ENCODE measurements at regions not wholly inside any gene's neighbourhood (a gene's known extent, or its start where the extent isn't known, plus 50 kb on each side); places are given as distances from the start of the nearest gene placed in this dataset.

DNA sequence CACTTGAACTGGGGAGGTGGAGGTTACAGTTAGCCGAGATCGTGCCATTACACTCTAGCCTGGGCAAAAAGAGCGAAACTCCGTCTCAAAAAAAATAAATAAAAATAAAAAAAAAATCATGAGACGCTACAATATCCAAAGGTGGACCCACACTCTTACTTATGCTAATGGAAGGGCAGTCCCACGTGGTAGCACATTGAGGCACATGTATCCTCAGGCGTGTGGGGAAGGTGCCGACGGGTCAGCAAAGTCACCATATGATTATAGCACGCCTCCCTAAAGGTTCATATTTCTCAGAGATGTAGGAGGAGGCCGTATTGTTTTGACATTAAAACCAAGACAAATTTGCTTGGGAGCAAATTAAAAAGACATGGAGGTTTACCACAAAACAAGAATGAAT, 201.6 kb downstream of the LRRC70 start:
- CTCF ChIA-PET, result interaction anchor here (0.7 to 5.2 kb wide), 6 partner anchors 12 to 337 kb away, joined by 3 to 78 read pairs (median 3); no protein-coding TSS in a partner anchor
- RAD21 ChIA-PET (ENCODE audit: unreplicated experiment), result interaction anchor here (1.1 to 4.1 kb wide), 4 partner anchors 49 to 320 kb away, joined by 3 to 22 read pairs (median 4); no protein-coding TSS in a partner anchor
- POLR2A ChIA-PET, result no interaction called here
- TF ChIP-seq, protein P1, sequence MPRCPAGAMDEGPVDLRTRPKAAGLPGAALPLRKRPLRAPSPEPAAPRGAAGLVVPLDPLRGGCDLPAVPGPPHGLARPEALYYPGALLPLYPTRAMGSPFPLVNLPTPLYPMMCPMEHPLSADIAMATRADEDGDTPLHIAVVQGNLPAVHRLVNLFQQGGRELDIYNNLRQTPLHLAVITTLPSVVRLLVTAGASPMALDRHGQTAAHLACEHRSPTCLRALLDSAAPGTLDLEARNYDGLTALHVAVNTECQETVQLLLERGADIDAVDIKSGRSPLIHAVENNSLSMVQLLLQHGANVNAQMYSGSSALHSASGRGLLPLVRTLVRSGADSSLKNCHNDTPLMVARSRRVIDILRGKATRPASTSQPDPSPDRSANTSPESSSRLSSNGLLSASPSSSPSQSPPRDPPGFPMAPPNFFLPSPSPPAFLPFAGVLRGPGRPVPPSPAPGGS (IDR thresholded peaks at IDR 0.05; ENCODE audit: borderline replicate concordance, insufficient read depth, low read depth, low read length, poor library complexity, severe bottlenecking), result no peak
- no peak for TF ChIP-seq PRDM15 (CRISPR knock-in tag; IDR thresholded peaks at IDR 0.05)
- no peak for TF ChIP-seq E2F8 (IDR thresholded peaks at IDR 0.05; ENCODE audit: low read depth, partially characterized antibody)
- no peak for TF ChIP-seq CBX3 (IDR thresholded peaks at IDR 0.05; ENCODE audit: borderline replicate concordance, low read depth)
- TF ChIP-seq, protein P2, sequence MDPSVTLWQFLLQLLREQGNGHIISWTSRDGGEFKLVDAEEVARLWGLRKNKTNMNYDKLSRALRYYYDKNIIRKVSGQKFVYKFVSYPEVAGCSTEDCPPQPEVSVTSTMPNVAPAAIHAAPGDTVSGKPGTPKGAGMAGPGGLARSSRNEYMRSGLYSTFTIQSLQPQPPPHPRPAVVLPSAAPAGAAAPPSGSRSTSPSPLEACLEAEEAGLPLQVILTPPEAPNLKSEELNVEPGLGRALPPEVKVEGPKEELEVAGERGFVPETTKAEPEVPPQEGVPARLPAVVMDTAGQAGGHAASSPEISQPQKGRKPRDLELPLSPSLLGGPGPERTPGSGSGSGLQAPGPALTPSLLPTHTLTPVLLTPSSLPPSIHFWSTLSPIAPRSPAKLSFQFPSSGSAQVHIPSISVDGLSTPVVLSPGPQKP (IDR thresholded peaks at IDR 0.05; ENCODE audit: low read depth, low read length), result no peak
- TF ChIP-seq MYB (IDR thresholded peaks at IDR 0.05; ENCODE audit: borderline replicate concordance, low read depth, low read length), result no peak
- TF ChIP-seq ASH2L (IDR thresholded peaks at IDR 0.05; ENCODE audit: borderline replicate concordance, low read depth), result no peak
- TF ChIP-seq, protein P3, sequence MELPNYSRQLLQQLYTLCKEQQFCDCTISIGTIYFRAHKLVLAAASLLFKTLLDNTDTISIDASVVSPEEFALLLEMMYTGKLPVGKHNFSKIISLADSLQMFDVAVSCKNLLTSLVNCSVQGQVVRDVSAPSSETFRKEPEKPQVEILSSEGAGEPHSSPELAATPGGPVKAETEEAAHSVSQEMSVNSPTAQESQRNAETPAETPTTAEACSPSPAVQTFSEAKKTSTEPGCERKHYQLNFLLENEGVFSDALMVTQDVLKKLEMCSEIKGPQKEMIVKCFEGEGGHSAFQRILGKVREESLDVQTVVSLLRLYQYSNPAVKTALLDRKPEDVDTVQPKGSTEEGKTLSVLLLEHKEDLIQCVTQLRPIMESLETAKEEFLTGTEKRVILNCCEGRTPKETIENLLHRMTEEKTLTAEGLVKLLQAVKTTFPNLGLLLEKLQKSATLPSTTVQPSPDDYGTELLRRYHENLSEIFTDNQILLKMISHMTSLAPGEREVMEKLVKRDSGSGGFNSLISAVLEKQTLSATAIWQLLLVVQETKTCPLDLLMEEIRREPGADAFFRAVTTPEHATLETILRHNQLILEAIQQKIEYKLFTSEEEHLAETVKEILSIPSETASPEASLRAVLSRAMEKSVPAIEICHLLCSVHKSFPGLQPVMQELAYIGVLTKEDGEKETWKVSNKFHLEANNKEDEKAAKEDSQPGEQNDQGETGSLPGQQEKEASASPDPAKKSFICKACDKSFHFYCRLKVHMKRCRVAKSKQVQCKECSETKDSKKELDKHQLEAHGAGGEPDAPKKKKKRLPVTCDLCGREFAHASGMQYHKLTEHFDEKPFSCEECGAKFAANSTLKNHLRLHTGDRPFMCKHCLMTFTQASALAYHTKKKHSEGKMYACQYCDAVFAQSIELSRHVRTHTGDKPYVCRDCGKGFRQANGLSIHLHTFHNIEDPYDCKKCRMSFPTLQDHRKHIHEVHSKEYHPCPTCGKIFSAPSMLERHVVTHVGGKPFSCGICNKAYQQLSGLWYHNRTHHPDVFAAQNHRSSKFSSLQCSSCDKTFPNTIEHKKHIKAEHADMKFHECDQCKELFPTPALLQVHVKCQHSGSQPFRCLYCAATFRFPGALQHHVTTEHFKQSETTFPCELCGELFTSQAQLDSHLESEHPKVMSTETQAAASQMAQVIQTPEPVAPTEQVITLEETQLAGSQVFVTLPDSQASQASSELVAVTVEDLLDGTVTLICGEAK (IDR thresholded peaks at IDR 0.05; ENCODE audit: borderline replicate concordance), result no peak
- TF ChIP-seq RCOR1 (conservative IDR thresholded peaks at IDR 0.05; ENCODE audit: low read depth, low read length), result no peak

More for the DNA sequence above, 201.6 kb downstream of the LRRC70 start:
- H4K20me1 ChIP-seq (ENCODE audit: control insufficient read depth, insufficient read depth), result no peaks in the 10 kb centered on the region
- SMC1A ChIA-PET (ENCODE audit: uncharacterized antibody, unreplicated experiment), result interaction anchor here (0.5 to 5.3 kb wide), 3 partner anchors 10 to 320 kb away, joined by 3 to 46 read pairs (median 4); no protein-coding TSS in a partner anchor
- no peak overlapping the region for H2AFZ ChIP-seq (ENCODE audit: control insufficient read depth, low read depth, low read length)
- intact Hi-C loops (cut with micrococcal nuclease; ENCODE audit: unreplicated experiment) (no loop called here), in situ Hi-C loops (cut with MboI) (loop anchor here (25.0 kb wide), 1 partner anchor 568 kb away; no protein-coding TSS in a partner anchor)
- BruUV-seq (replicated peaks), result no TSS peak
- DNase-seq (ENCODE audit: low read depth, low spot score) (no peak), ATAC-seq (no peak), FAIRE-seq (no peak)
- H3K4me3 ChIP-seq, result no peak overlapping the region
- H3K27ac ChIP-seq (ENCODE audit: control insufficient read depth, insufficient read depth), result no peak overlapping the region
- H3K27me3 ChIP-seq (replicated peaks in 1 of 2; ENCODE audit: control insufficient read depth in 2 of 2, insufficient read depth in 2 of 2, low read length in 1 of 2), result no peaks in the 10 kb centered on the region
- H3K9ac ChIP-seq (ENCODE audit: control insufficient read depth, insufficient read depth, low read length), result no peak overlapping the region
- H3K4me1 ChIP-seq (ENCODE audit: control insufficient read depth, insufficient read depth, low read length), result no peaks in the 10 kb centered on the region; the same call in 1 of the 2 replicates
- 47% methylated on average over 11 of the region's 11 CpGs for WGBS (ENCODE audit: insufficient coverage, insufficient replicate concordance, low lambda C conversion rate, missing lambda C conversion rate)
- no peaks in the 10 kb centered on the region for H3K79me2 ChIP-seq (ENCODE audit: control insufficient read depth, insufficient read depth, low read length)
- H3K9me3 ChIP-seq (replicated peaks; ENCODE audit: control insufficient read depth, insufficient read depth, low read length), result no peaks in the 10 kb centered on the region
- H3K4me2 ChIP-seq (ENCODE audit: control insufficient read depth, insufficient read depth), result no peak overlapping the region
- H3K36me3 ChIP-seq (ENCODE audit: control insufficient read depth in 2 of 2, insufficient read depth in 2 of 2, low read length in 1 of 2), result no peaks in the 10 kb centered on the region

Measured in GM12878 (cell line).